Stimulated activated CD4-positive, alpha-beta T cell treated with anti-CD3 and anti-CD28 coated beads, Interleukin-1b, Interleukin-23, amount 100 ng/mL, for 1 hour (primary cell): ENCODE measurements at regions not wholly inside any gene's neighbourhood (a gene's known extent, or its start where the extent isn't known, plus 50 kb on each side); places are given as distances from the start of the nearest gene placed in this dataset.

Source experiments
- DNase-seq, 2 donors: peaks; one replicate each; pipeline ENCODE4 v3.0.0-alpha.2; 2020; ENCODE audit warnings: low read depth in 2 of 2

- DNase-seq = no peak
Observed at GRCh38 chr20:57080796-57081195, 185.6 kb downstream of the BMP7 start.

- no peak for DNase-seq
Observed at GRCh38 chr20:57082357-57082945, 184.0 kb downstream of the BMP7 start.

- no peak for DNase-seq
Observed at GRCh38 chr20:57083072-57083471, 183.4 kb downstream of the BMP7 start.

- no peak for DNase-seq
Observed at GRCh38 chr20:57086066-57086465, 180.4 kb downstream of the BMP7 start.

- DNase-seq = no peak
Observed at GRCh38 chr20:57087102-57087501, 179.3 kb downstream of the BMP7 start.

- no peak for DNase-seq
Observed at GRCh38 chr20:57087705-57088104, 178.7 kb downstream of the BMP7 start.

- DNase-seq = no peak
Observed at GRCh38 chr20:57088436-57088835, 178.0 kb downstream of the BMP7 start.

- peak in 1 of 2 donors; percentile 30 for DNase-seq
Observed at GRCh38 chr20:57089699-57090144, 176.7 kb downstream of the BMP7 start.

- DNase-seq = no peak
Observed at GRCh38 chr20:57090590-57091560, 175.6 kb downstream of the BMP7 start.

GRCh38 chr20:57091748-57092111 lies 174.7 kb downstream of the BMP7 start:
- DNase-seq = no peak

GRCh38 chr20:57092112-57092899 lies 174.1 kb downstream of the BMP7 start:
- peak in 1 of 2 donors; percentile 9 for DNase-seq

GRCh38 chr20:57092900-57093530 lies 173.4 kb downstream of the BMP7 start:
- no peak for DNase-seq

- DNase-seq = no peak
Observed at GRCh38 chr20:57093766-57094165, 172.7 kb downstream of the BMP7 start.

- no peak for DNase-seq
Observed at GRCh38 chr20:57094252-57094891, 172.1 kb downstream of the BMP7 start.

GRCh38 chr20:57094991-57095390 lies 171.4 kb downstream of the BMP7 start:
- DNase-seq = no peak

- DNase-seq = no peak
Observed at GRCh38 chr20:57095426-57095825, 171.0 kb downstream of the BMP7 start.

- DNase-seq = no peak
Observed at GRCh38 chr20:57097245-57097915, 169.1 kb downstream of the BMP7 start.

- no peak for DNase-seq
Observed at GRCh38 chr20:57102160-57102559, 164.3 kb downstream of the BMP7 start.

GRCh38 chr20:57102566-57102965 lies 163.9 kb downstream of the BMP7 start:
- DNase-seq = no peak

- no peak for DNase-seq
Observed at GRCh38 chr20:57103146-57103800, 163.2 kb downstream of the BMP7 start.
